Thoracic aorta (tissue), 2 donors: ENCODE measurements at regions not wholly inside any gene's neighbourhood (a gene's known extent, or its start where the extent isn't known, plus 50 kb on each side); places are given as distances from the start of the nearest gene placed in this dataset.

Experiments
- ATAC-seq: fragments of 150-250 bp; one replicate; pipeline ENCODE4 v1.8.0; 2017; ENCODE audit warnings: low read depth; ENCODE audit not compliant: insufficient number of reproducible peaks, low FRiP score
- DNase-seq: peaks from one replicate; pipeline ENCODE4 v3.0.0-alpha.2; 2020; ENCODE audit warnings: low spot score
- H3K27ac ChIP-seq, 2 donors: fragments of 200-600 bp; sonication (generic); 1 replicate in 1 of 2; 2 replicates in 1 of 2; pipeline ENCODE4 v1.5.1; 2016; ENCODE audit warnings: mild to moderate bottlenecking in 2 of 2, moderate library complexity in 2 of 2
- H3K27me3 ChIP-seq: fragments of 200-600 bp; sonication (generic); replicated peaks from 2 replicates; pipeline ENCODE4 v1.6.0; 2016; ENCODE audit warnings: mild to moderate bottlenecking; ENCODE audit not compliant: insufficient read depth
- H3K36me3 ChIP-seq: fragments of 200-600 bp; sonication (generic); one replicate; pipeline ENCODE4 v1.5.1; 2016
- H3K4me1 ChIP-seq, 2 donors: fragments of 200-600 bp; sonication (generic); 1 replicate in 1 of 2; 2 replicates in 1 of 2; pipeline versions ENCODE4 v1.5.1 to v1.6.0; 2016; ENCODE audit warnings: low read depth in 2 of 2, mild to moderate bottlenecking in 1 of 2; ENCODE audit not compliant: control insufficient read depth in 1 of 2
- H3K4me3 ChIP-seq: fragments of 200-600 bp; sonication (generic); 2 replicates; pipeline ENCODE4 v1.5.1; 2016; ENCODE audit warnings: mild to moderate bottlenecking
- H3K9me3 ChIP-seq: fragments of 200-600 bp; sonication (generic); 2 replicates; pipeline ENCODE4 v1.5.1; 2016
- CTCF ChIP-seq: fragments of 200-600 bp; sonication (generic); IDR thresholded peaks from one replicate; pipeline ENCODE4 v1.5.1; 2019; ENCODE audit warnings: antibody characterized with exemption

- Histone ChIP-seq H3K9me3 (no peaks in the 10 kb centered on the region), H3K36me3 (no peaks in the 10 kb centered on the region), H3K27me3 (no peaks in the 10 kb centered on the region), H3K4me3 (no peak overlapping the region), H3K4me1 (no peaks in the 10 kb centered on the region), H3K27ac (no peak overlapping the region)
- TF ChIP-seq CTCF: no peak
- DNase-seq (no peak), ATAC-seq (no peak)
Observed at GRCh38 chr21:15408089-15408488, 321.7 kb upstream of the USP25 start.

GRCh38 chr21:15409031-15409430, 320.8 kb upstream of the USP25 start:
- Histone ChIP-seq H3K27me3 (no peaks in the 10 kb centered on the region), H3K9me3 (no peaks in the 10 kb centered on the region), H3K4me3 (no peak overlapping the region), H3K4me1 (no peaks in the 10 kb centered on the region), H3K27ac (no peak overlapping the region), H3K36me3 (no peaks in the 10 kb centered on the region)
- no peak for TF ChIP-seq CTCF
- ATAC-seq: no peak
- no peak for DNase-seq

GRCh38 chr21:15410853-15411252, 318.9 kb upstream of the USP25 start:
- H3K36me3 ChIP-seq: no peaks in the 10 kb centered on the region
- no peaks in the 10 kb centered on the region for H3K4me1 ChIP-seq
- H3K27me3 ChIP-seq: no peaks in the 10 kb centered on the region
- no peak overlapping the region for H3K4me3 ChIP-seq
- ATAC-seq (no peak), DNase-seq (no peak)
- H3K27ac ChIP-seq: no peak overlapping the region
- H3K9me3 ChIP-seq: no peaks in the 10 kb centered on the region
- no peak for TF ChIP-seq CTCF

GRCh38 chr21:15414057-15414456, 315.7 kb upstream of the USP25 start:
- no peaks in the 10 kb centered on the region for H3K9me3 ChIP-seq
- H3K4me3 ChIP-seq: no peak overlapping the region
- H3K4me1 ChIP-seq: no peaks in the 10 kb centered on the region
- no peak for TF ChIP-seq CTCF
- ATAC-seq (no peak), DNase-seq (no peak)
- H3K27ac ChIP-seq: no peak overlapping the region
- no peaks in the 10 kb centered on the region for H3K27me3 ChIP-seq
- no peaks in the 10 kb centered on the region for H3K36me3 ChIP-seq

- H3K4me3 ChIP-seq: no peak overlapping the region
- H3K36me3 ChIP-seq: no peaks in the 10 kb centered on the region
- no peaks in the 10 kb centered on the region for H3K4me1 ChIP-seq
- TF ChIP-seq CTCF: no peak
- no peaks in the 10 kb centered on the region for H3K27me3 ChIP-seq
- no peaks in the 10 kb centered on the region for H3K9me3 ChIP-seq
- ATAC-seq (no peak), DNase-seq (no peak)
- H3K27ac ChIP-seq: no peak overlapping the region
Observed at GRCh38 chr21:15415541-15416261, 314.1 kb upstream of the USP25 start.
